HG03575 (cell line): ENCODE measurements at regions not wholly inside any gene's neighbourhood (a gene's known extent, or its start where the extent isn't known, plus 50 kb on each side); places are given as distances from the start of the nearest gene placed in this dataset.

Experiments
- ATAC-seq: cut with Tn5 transposase; IDR thresholded peaks from one replicate; pipeline ENCODE4 v1.9.1; 2021; ENCODE audit not compliant: unreplicated experiment, insufficient number of reproducible peaks, low FRiP score; ENCODE audit errors: extremely low read depth

GRCh38 chr17:71378036-71378435, 742.8 kb upstream of the SOX9 start:
- no peak for ATAC-seq

- no peak for ATAC-seq
These were observed 742.1 kb upstream of the SOX9 start for GRCh38 chr17:71378741-71379140.

GRCh38 chr17:71379512-71379911, 741.3 kb upstream of the SOX9 start:
- no peak for ATAC-seq

GRCh38 chr17:71380535-71380934, 740.3 kb upstream of the SOX9 start:
- ATAC-seq, result no peak

GRCh38 chr17:71380936-71381335, 739.9 kb upstream of the SOX9 start:
- no peak for ATAC-seq

- no peak for ATAC-seq
These were observed 737.7 kb upstream of the SOX9 start for GRCh38 chr17:71383091-71383490.

- ATAC-seq, result no peak
These were observed 733.4 kb upstream of the SOX9 start for GRCh38 chr17:71387456-71387855.

- no peak for ATAC-seq
These were observed 727.9 kb upstream of the SOX9 start for GRCh38 chr17:71392715-71393567.

- no peak for ATAC-seq
These were observed 724.9 kb upstream of the SOX9 start for GRCh38 chr17:71395901-71396300.

- no peak for ATAC-seq
These were observed 724.1 kb upstream of the SOX9 start for GRCh38 chr17:71396711-71397110.

GRCh38 chr17:71398025-71398424, 722.8 kb upstream of the SOX9 start:
- no peak for ATAC-seq

GRCh38 chr17:71398800-71399219, 722.0 kb upstream of the SOX9 start:
- ATAC-seq, result no peak

- no peak for ATAC-seq
These were observed 721.6 kb upstream of the SOX9 start for GRCh38 chr17:71399221-71399620.

GRCh38 chr17:71399649-71400048, 721.2 kb upstream of the SOX9 start:
- no peak for ATAC-seq

GRCh38 chr17:71402007-71402406, 718.8 kb upstream of the SOX9 start:
- ATAC-seq, result no peak

GRCh38 chr17:71402661-71403141, 718.1 kb upstream of the SOX9 start:
- no peak for ATAC-seq

- ATAC-seq, result no peak
These were observed 715.7 kb upstream of the SOX9 start for GRCh38 chr17:71405101-71405500.

GRCh38 chr17:71407981-71408380, 712.8 kb upstream of the SOX9 start:
- no peak for ATAC-seq

GRCh38 chr17:71409137-71409536, 711.7 kb upstream of the SOX9 start:
- ATAC-seq, result no peak

- ATAC-seq, result no peak
These were observed 711.1 kb upstream of the SOX9 start for GRCh38 chr17:71409712-71410111.

- ATAC-seq, result no peak
These were observed 708.0 kb upstream of the SOX9 start for GRCh38 chr17:71412803-71413202.
